Left renal cortex interstitium (tissue), 4 donors: ENCODE measurements at regions not wholly inside any gene's neighbourhood (a gene's known extent, or its start where the extent isn't known, plus 50 kb on each side); places are given as distances from the start of the nearest gene placed in this dataset.

Experiments
- DNase-seq, 4 donors: peaks; one replicate each; pipeline ENCODE4 v3.0.0-alpha.2; 2013; ENCODE audit warnings: low read depth in 4 of 4, low spot score in 2 of 4, missing footprints in 1 of 4

- no peak for DNase-seq
Observed at GRCh38 chr18:30376515-30376914, 666.0 kb downstream of the DSC3 start.

GRCh38 chr18:30361864-30362540 lies 680.5 kb downstream of the DSC3 start:
- no peak for DNase-seq

DNA sequence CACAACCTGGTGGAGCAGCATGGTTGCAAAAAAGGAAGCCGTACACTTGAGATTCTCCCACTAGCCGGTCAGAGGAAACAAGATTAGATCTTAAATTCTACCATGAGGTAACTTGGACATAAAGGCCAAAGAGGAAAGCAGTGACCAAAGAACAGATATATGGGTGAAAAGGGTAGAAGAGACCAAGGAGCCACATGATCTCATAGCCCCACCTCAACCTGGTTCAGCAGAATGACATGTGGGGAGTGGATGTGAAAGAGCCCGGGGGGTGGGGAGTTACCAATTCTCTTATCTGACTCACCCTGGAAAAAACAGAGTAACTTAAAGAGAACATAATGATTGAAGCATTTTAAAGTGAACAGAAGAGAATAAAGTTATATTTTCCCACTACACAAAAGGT lies 683.0 kb downstream of the DSC3 start:
- no peak for DNase-seq

GRCh38 chr18:30358555-30358954 lies 684.0 kb downstream of the DSC3 start:
- no peak for DNase-seq

DNA sequence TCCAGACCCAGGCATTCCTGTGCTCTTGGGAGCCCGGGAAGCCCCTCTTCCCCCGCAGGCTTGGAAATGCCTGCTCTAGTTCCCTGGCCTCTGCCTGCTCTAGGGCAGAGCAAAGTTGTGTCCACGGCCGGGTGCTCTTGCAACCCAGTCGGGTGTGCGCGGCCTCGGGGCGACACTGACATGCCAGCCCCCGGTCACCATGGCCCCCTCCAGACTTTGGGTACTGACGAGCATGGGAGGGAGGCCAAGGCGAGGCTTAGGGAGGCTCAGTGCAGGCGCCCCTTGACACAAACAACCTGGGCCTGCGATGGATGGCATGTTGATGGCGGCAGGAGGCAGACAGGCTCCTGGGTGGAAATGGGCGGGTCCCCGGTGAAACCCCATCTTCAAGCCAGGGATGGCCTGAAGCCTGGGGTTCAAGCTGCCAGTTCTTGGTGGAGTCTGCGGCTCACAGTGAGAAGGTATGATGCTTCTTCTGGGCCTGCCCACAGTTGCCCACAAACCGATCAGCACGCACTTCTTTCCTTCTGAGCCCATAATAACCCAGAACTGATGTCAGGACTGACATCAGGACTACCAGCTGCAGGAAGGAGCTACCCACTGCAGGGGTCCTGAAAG lies 689.9 kb downstream of the DSC3 start:
- DNase-seq: no peak

GRCh38 chr18:30350263-30350662 lies 692.3 kb downstream of the DSC3 start:
- no peak for DNase-seq

GRCh38 chr18:30343090-30343489 lies 699.5 kb downstream of the DSC3 start:
- no peak for DNase-seq

GRCh38 chr18:30342675-30343074 lies 699.9 kb downstream of the DSC3 start:
- no peak for DNase-seq

GRCh38 chr18:30334781-30335180 lies 707.8 kb downstream of the DSC3 start:
- no peak for DNase-seq

GRCh38 chr18:30333310-30333709 lies 709.2 kb downstream of the DSC3 start:
- no peak for DNase-seq

DNA sequence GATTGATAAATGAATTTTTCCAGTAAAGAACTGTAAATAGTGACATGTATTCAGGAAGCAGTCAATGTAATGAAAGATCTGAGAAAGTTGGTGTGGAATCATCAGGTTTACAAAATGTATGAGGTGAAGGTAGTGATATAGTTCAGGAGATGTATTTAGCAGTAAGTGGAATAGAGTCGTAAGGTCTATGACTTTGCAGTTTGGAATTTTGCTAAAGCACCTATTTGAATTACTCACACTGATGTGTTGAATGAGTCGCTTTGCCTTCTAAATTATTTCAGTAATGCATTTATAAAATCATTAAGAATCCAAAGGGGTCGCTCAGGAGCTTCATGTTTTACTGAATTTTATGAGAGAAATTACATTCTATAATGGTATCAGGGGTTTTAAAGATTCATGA lies 713.7 kb downstream of the DSC3 start:
- DNase-seq: no peak

GRCh38 chr18:30302181-30302580 lies 740.4 kb downstream of the DSC3 start:
- DNase-seq: no peak

DNA sequence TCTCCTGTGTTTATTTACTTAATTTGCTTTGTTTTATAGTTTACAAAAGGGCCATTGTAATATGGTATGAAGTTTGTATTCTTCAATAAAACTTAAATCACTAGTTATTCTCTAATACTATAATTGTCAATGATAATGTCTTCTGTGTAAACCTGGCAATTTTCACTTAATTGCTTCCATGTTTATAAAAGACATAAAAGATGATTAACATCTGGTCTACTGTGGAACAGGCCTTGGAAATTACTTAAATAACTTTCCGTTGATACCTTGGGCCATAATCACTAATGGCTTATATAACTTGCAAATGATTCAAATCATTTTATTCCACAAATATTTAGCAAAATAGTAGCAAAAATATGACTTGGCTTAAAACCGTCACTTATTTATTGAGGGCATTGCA lies 743.8 kb downstream of the DSC3 start:
- no peak for DNase-seq

- no peak for DNase-seq
Observed at GRCh38 chr18:30288662-30289414, 753.7 kb downstream of the DSC3 start.

DNA sequence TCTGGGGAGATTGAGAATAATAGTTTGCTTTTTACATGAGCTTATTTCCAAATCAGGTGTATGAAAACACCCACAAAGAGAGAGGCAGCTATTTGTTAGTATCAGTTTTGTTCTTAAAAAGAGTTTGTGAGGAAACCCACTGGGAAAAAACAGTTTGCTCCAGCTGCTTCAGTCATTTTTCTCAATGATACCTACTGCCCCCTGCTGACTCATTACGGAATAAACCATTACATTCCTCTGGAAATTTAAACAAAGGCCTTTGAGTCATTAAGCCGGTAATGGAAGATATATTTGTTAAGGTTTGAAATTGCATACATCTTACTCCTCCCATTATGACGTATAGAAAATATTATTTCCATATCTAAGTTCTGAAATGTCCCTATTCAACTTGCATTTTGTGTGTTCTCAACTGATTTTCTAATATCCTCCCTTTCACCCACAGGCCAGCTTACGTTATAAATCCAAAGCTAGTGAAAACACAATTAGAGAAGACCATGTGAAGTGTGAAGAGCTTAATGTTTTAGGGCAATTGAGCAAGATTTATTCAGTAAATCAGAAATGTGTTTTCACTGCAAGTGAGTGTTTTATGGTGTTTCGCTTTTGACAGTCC lies 761.6 kb downstream of the DSC3 start:
- peak; percentile 42 to 69 (median 58) for DNase-seq

DNA sequence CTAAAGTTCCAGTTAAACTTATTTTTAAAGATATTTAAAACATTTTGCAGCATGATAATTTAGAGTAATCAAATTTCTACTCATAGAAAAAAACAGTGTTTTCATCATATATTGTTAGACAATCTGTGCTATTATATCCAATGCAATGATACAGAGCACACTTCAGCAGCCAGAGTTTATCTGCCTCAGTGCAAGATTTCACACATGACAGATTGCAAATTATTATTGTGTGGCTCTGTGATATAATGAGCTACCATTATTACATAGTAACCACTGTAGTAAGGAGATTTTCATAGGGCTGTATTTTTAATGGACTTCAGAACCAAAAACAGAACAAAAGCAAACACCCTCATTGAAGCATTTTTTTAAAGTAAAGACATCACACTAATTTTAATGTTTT lies 762.4 kb downstream of the DSC3 start:
- DNase-seq: no peak

DNA sequence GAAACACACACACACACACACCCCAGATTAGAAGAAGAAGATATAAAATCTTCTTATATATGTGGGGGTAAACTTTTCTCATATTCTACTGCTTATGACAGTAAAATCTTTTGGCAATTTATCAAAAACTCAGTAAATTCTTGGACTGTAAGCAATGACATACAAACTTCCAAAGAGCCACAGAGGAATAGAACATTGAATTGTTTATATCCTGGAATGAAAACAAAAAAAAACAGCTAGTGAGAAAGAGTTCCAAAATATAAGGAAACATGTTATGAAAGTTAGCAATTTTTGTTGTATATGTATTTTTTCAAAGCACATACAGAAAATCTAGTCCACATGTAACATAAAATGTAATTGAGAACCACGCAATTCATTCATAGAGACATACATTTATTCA lies 764.9 kb downstream of the DSC3 start:
- no peak for DNase-seq

GRCh38 chr18:30271716-30272115 lies 770.8 kb downstream of the DSC3 start:
- no peak for DNase-seq

GRCh38 chr18:30265190-30265589 lies 777.4 kb downstream of the DSC3 start:
- no peak for DNase-seq

- DNase-seq: no peak
Observed at GRCh38 chr18:30254331-30254730, 788.2 kb downstream of the DSC3 start.

DNA sequence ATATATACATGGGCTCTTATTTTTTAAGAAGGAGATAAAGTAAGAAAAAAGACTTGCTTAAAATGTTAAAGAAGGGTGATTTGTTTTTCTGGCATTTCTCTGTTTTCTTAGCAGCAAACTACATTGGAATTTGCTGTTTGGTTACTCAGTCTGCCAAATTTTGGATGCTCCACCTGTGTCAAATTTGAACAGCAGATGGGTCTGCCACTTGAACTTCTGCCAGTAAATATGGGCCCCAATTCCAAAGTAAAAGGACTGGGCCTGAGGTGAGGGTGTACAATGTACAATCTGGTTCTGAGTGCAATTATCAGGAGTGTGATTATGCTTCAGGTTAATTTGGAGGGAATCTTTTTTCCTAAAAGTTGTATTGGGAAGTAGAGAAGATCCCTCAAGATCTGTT lies 794.5 kb downstream of the DSC3 start:
- no peak for DNase-seq
